Loucy (cell line): ENCODE measurements at regions not wholly inside any gene's neighbourhood (a gene's known extent, or its start where the extent isn't known, plus 50 kb on each side); places are given as distances from the start of the nearest gene placed in this dataset.

Source experiments
- EZH2phosphoT487 ChIP-seq: fragments of 200-600 bp; IDR thresholded peaks from 2 replicates; pipeline ENCODE4 v1.6.1; 2018; ENCODE audit warnings: antibody characterized with exemption, mild to moderate bottlenecking, moderate library complexity, borderline replicate concordance
- TF ChIP-seq, protein P1 (sequence below): fragments of 200-600 bp; sonication (generic); conservative IDR thresholded peaks from 2 replicates; pipeline ENCODE4 v1.5.1; 2014; ENCODE audit warnings: mild to moderate bottlenecking, antibody characterized with exemption, low read length

DNA sequence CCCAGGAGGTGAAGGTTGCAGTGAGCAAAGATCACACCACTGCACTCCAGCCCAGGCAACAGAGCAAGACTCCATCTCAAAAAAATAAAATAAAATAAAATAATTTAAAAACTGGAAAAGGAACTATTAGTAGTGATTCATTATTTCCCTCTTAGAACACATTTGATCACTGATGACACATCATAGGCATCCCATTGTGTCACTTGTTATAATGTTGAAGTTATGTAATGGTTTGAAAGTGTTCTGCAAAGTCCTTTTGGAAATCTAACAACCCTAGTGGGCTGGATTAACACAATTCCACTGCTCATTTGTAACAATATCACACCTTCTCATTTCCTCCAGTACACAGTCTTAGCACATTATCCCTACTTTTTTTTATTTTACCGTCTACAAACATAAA, 81.8 kb upstream of the LMNB1 start:
- TF ChIP-seq, protein P1, sequence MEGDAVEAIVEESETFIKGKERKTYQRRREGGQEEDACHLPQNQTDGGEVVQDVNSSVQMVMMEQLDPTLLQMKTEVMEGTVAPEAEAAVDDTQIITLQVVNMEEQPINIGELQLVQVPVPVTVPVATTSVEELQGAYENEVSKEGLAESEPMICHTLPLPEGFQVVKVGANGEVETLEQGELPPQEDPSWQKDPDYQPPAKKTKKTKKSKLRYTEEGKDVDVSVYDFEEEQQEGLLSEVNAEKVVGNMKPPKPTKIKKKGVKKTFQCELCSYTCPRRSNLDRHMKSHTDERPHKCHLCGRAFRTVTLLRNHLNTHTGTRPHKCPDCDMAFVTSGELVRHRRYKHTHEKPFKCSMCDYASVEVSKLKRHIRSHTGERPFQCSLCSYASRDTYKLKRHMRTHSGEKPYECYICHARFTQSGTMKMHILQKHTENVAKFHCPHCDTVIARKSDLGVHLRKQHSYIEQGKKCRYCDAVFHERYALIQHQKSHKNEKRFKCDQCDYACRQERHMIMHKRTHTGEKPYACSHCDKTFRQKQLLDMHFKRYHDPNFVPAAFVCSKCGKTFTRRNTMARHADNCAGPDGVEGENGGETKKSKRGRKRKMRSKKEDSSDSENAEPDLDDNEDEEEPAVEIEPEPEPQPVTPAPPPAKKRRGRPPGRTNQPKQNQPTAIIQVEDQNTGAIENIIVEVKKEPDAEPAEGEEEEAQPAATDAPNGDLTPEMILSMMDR = no peak
- TF ChIP-seq EZH2phosphoT487 = no peak
